Esophagus muscularis mucosa (tissue), 4 donors: ENCODE measurements at regions not wholly inside any gene's neighbourhood (a gene's known extent, or its start where the extent isn't known, plus 50 kb on each side); places are given as distances from the start of the nearest gene placed in this dataset.

Experiments used
- EP300 ChIP-seq: sonication (generic); formaldehyde crosslinking; IDR thresholded peaks from one replicate; pipeline ENCODE4 v1.6.1; 2017; ENCODE audit warnings: antibody characterized with exemption
- POLR2A ChIP-seq: fragments of 450-650 bp; IDR thresholded peaks from one replicate; pipeline ENCODE4 v1.6.1; 2017; ENCODE audit warnings: antibody characterized with exemption, moderate library complexity, mild to moderate bottlenecking, low read depth
- POLR2AphosphoS5 ChIP-seq, 2 donors: sonication (generic); formaldehyde crosslinking; IDR thresholded peaks; one replicate each; pipeline ENCODE4 v1.6.1; 2017; ENCODE audit warnings: antibody characterized with exemption in 2 of 2
- TF ChIP-seq, protein P1 (sequence below), 3 experiments: fragments of 200-600 bp in 2 of 3; fragments of 450-650 bp in 1 of 3; sonication (generic) in 2 of 3; IDR thresholded peaks; one replicate each; pipeline ENCODE4 v1.5.1; 2017 to 2019; ENCODE audit warnings: antibody characterized with exemption in 3 of 3, mild to moderate bottlenecking in 2 of 3, moderate library complexity in 1 of 3

DNA sequence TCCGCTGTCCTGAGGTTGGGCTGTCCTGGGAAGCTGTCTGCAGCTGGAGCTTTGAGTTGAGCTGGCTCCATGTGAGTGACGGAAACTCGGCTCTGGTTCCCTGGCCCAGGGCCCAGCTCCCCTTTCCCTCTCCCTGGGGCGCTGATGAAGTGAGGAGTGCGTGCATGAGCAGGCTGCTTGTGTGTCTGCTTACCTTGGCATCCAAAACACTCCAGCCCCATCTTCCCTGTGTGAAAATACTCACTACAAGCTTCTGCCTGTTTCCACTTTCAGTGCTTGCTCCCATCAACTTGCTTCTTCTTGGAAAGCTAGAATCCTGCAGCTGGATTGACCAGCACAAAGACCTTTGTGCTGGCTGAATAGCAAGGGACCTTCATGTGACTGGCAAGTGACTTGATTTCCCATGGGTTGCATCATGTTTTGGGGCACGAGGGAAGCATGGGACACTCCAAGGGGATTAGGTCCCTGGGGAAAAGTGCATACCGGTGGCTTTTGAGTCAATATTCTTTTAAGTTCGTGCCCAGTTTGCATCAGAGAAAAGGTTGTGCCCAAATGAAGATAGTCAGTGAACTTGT lies 198.1 kb downstream of the GADD45G start:
- TF ChIP-seq, protein P1, sequence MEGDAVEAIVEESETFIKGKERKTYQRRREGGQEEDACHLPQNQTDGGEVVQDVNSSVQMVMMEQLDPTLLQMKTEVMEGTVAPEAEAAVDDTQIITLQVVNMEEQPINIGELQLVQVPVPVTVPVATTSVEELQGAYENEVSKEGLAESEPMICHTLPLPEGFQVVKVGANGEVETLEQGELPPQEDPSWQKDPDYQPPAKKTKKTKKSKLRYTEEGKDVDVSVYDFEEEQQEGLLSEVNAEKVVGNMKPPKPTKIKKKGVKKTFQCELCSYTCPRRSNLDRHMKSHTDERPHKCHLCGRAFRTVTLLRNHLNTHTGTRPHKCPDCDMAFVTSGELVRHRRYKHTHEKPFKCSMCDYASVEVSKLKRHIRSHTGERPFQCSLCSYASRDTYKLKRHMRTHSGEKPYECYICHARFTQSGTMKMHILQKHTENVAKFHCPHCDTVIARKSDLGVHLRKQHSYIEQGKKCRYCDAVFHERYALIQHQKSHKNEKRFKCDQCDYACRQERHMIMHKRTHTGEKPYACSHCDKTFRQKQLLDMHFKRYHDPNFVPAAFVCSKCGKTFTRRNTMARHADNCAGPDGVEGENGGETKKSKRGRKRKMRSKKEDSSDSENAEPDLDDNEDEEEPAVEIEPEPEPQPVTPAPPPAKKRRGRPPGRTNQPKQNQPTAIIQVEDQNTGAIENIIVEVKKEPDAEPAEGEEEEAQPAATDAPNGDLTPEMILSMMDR (IDR thresholded peaks at IDR 0.05) = no peak
- TF ChIP-seq POLR2A = no peak
- TF ChIP-seq EP300 = no peak
- TF ChIP-seq POLR2AphosphoS5 (IDR thresholded peaks at IDR 0.05) = no peak
